Retina (tissue), 1 donor: ENCODE measurements at regions not wholly inside any gene's neighbourhood (a gene's known extent, or its start where the extent isn't known, plus 50 kb on each side); places are given as distances from the start of the nearest gene placed in this dataset.

Experiments used
- DNase-seq: peaks from one replicate; pipeline ENCODE4 v3.0.0-alpha.2; 2016

GRCh38 chr21:40901691-40902090 lies 54.7 kb upstream of the DSCAM start:
- DNase-seq: no peak

GRCh38 chr21:40902299-40902698 lies 55.3 kb upstream of the DSCAM start:
- no peak for DNase-seq

- DNase-seq: no peak
Observed at GRCh38 chr21:40902993-40903392, 56.0 kb upstream of the DSCAM start.

- DNase-seq: no peak
Observed at GRCh38 chr21:40905251-40905650, 58.3 kb upstream of the DSCAM start.

- no peak for DNase-seq
Observed at GRCh38 chr21:40912375-40912774, 65.4 kb upstream of the DSCAM start.

- no peak for DNase-seq
Observed at GRCh38 chr21:40915114-40915513, 68.2 kb upstream of the DSCAM start.

GRCh38 chr21:40923407-40923806 lies 76.4 kb upstream of the DSCAM start:
- peak; percentile 33 for DNase-seq

GRCh38 chr21:40923901-40924300 lies 76.9 kb upstream of the DSCAM start:
- DNase-seq: peak; percentile 34

- DNase-seq: no peak
Observed at GRCh38 chr21:40924641-40925040, 77.7 kb upstream of the DSCAM start.

GRCh38 chr21:40926238-40926637 lies 79.3 kb upstream of the DSCAM start:
- DNase-seq: no peak

GRCh38 chr21:40929833-40930232 lies 82.9 kb upstream of the DSCAM start:
- DNase-seq: no peak

- no peak for DNase-seq
Observed at GRCh38 chr21:40931197-40931596, 84.2 kb upstream of the DSCAM start.

GRCh38 chr21:40936178-40936577 lies 89.2 kb upstream of the DSCAM start:
- DNase-seq: no peak

GRCh38 chr21:40936771-40937261 lies 89.9 kb upstream of the DSCAM start:
- no peak for DNase-seq

- no peak for DNase-seq
Observed at GRCh38 chr21:40938078-40938477, 91.1 kb upstream of the DSCAM start.

- no peak for DNase-seq
Observed at GRCh38 chr21:40938611-40939010, 91.7 kb upstream of the DSCAM start.

- no peak for DNase-seq
Observed at GRCh38 chr21:40947713-40948112, 100.8 kb upstream of the DSCAM start.

- no peak for DNase-seq
Observed at GRCh38 chr21:40950970-40951369, 104.0 kb upstream of the DSCAM start.

GRCh38 chr21:40952551-40953323 lies 105.8 kb upstream of the DSCAM start:
- no peak for DNase-seq

GRCh38 chr21:40964691-40965090 lies 117.7 kb upstream of the DSCAM start:
- no peak for DNase-seq

GRCh38 chr21:40967771-40968170 lies 120.8 kb upstream of the DSCAM start:
- DNase-seq: no peak

- peak; percentile 44 for DNase-seq
Observed at GRCh38 chr21:40972151-40972550, 125.2 kb upstream of the DSCAM start.

GRCh38 chr21:40976198-40977109 lies 129.5 kb upstream of the DSCAM start:
- no peak for DNase-seq

- DNase-seq: no peak
Observed at GRCh38 chr21:40985370-40985769, 138.4 kb upstream of the DSCAM start.
